Superior temporal gyrus (tissue), 1 donor: ENCODE measurements at regions not wholly inside any gene's neighbourhood (a gene's known extent, or its start where the extent isn't known, plus 50 kb on each side); places are given as distances from the start of the nearest gene placed in this dataset.
A peak's percentile ranks its signal among the peaks of the same experiment; 100 is the strongest.
"Not testable (repeated sequence)": the region's sequence is repeated elsewhere in the genome, so short reads cannot be mapped to it uniquely, and the experiment has no call there.

Experiments used
- DNase-seq: peaks from one replicate; pipeline ENCODE4 v3.0.0-alpha.2; 2016; ENCODE audit errors: extremely low spot score

GRCh38 chr15:57767481-57767880 is 61.0 kb downstream of the POLR2M start:
- DNase-seq = no peak

GRCh38 chr15:57769266-57769665 is 62.8 kb downstream of the POLR2M start:
- no peak for DNase-seq

- DNase-seq = no peak
Observed at GRCh38 chr15:57770495-57770894, 64.0 kb downstream of the POLR2M start.

- no peak for DNase-seq
Observed at GRCh38 chr15:57772223-57772957, 65.9 kb downstream of the POLR2M start.

GRCh38 chr15:57773051-57773450 is 66.5 kb downstream of the POLR2M start:
- DNase-seq = no peak

GRCh38 chr15:57777003-57777402 is 70.5 kb downstream of the POLR2M start:
- DNase-seq = no peak

- DNase-seq = no peak
Observed at GRCh38 chr15:57780471-57780870, 74.0 kb downstream of the POLR2M start.

- no peak for DNase-seq
Observed at GRCh38 chr15:57782731-57783130, 76.2 kb downstream of the POLR2M start.

- DNase-seq = peak; percentile 20
Observed at GRCh38 chr15:57784081-57784511, 77.6 kb downstream of the POLR2M start.

GRCh38 chr15:57785039-57785438 is 78.5 kb downstream of the POLR2M start:
- DNase-seq = no peak

GRCh38 chr15:57785959-57786358 is 79.4 kb downstream of the POLR2M start:
- no peak for DNase-seq

- no peak for DNase-seq
Observed at GRCh38 chr15:57789225-57789624, 82.7 kb downstream of the POLR2M start.

GRCh38 chr15:57792724-57793449 is 86.4 kb downstream of the POLR2M start:
- DNase-seq = no peak

GRCh38 chr15:57795261-57795660 is 88.7 kb downstream of the POLR2M start:
- DNase-seq = no peak

- no peak for DNase-seq
Observed at GRCh38 chr15:57796146-57796545, 89.6 kb downstream of the POLR2M start.

- no peak for DNase-seq
Observed at GRCh38 chr15:57797110-57797509, 90.6 kb downstream of the POLR2M start.

GRCh38 chr15:57797568-57798267 is 91.2 kb downstream of the POLR2M start:
- no peak for DNase-seq

- no peak for DNase-seq
Observed at GRCh38 chr15:57806003-57806402, 99.5 kb downstream of the POLR2M start.

- not testable (repeated sequence) for DNase-seq
Observed at GRCh38 chr15:57809285-57809684, 102.8 kb downstream of the POLR2M start.

- no peak for DNase-seq
Observed at GRCh38 chr15:57816599-57816998, 110.1 kb downstream of the POLR2M start.

- no peak for DNase-seq
Observed at GRCh38 chr15:57819646-57820045, 113.1 kb downstream of the POLR2M start.

- no peak for DNase-seq
Observed at GRCh38 chr15:57820119-57820518, 113.6 kb downstream of the POLR2M start.

GRCh38 chr15:57821826-57822225 is 115.3 kb downstream of the POLR2M start:
- peak; percentile 90 for DNase-seq
